Cardiac muscle cell (in vitro differentiated cells and primary cell): ENCODE measurements at regions not wholly inside any gene's neighbourhood (a gene's known extent, or its start where the extent isn't known, plus 50 kb on each side); places are given as distances from the start of the nearest gene placed in this dataset.

Source experiments
- DNase-seq, 2 donors: peaks; one replicate each; pipeline versions ENCODE4 v3.0.0 to v3.0.0-alpha.2; 2010 to 2017; ENCODE audit warnings: low read depth in 1 of 2, low spot score in 1 of 2
- H3K27ac ChIP-seq: fragments of 200-600 bp; sonication (generic); 2 replicates; pipeline ENCODE4 v1.5.1; 2016
- H3K27me3 ChIP-seq: fragments of 200-600 bp; sonication (generic); 2 replicates; pipeline ENCODE4 v1.6.0; 2016; ENCODE audit warnings: control low read depth
- H3K36me3 ChIP-seq: fragments of 200-600 bp; sonication (generic); 2 replicates; pipeline ENCODE4 v1.5.1; 2016; ENCODE audit warnings: control low read depth
- H3K4me1 ChIP-seq: fragments of 200-600 bp; sonication (generic); 2 replicates; pipeline ENCODE4 v1.8.1; 2017; ENCODE audit warnings: low read depth, mild to moderate bottlenecking, mixed run types
- H3K4me3 ChIP-seq: fragments of 200-600 bp; sonication (generic); 2 replicates; pipeline ENCODE4 v1.5.1; 2016; ENCODE audit warnings: mild to moderate bottlenecking
- H3K9me3 ChIP-seq: fragments of 200-600 bp; sonication (generic); 2 replicates; pipeline ENCODE4 v1.5.1; 2017; ENCODE audit warnings: low read depth, mild to moderate bottlenecking, control low read depth
- CTCF ChIP-seq: IDR thresholded peaks from 2 replicates; pipeline ENCODE4 v1.5.1; 2012; ENCODE audit warnings: low read depth, mild to moderate bottlenecking, low read length

GRCh38 chr10:18735711-18736110, 76.5 kb downstream of the ARL5B start:
- Histone ChIP-seq H3K27ac (no peak overlapping the region), H3K4me3 (no peak overlapping the region), H3K27me3 (no peaks in the 10 kb centered on the region), H3K9me3 (no peaks in the 10 kb centered on the region), H3K36me3 (no peaks in the 10 kb centered on the region), H3K4me1 (no peaks in the 10 kb centered on the region)
- no peak for TF ChIP-seq CTCF
- no peak for DNase-seq

GRCh38 chr10:18737236-18737635, 78.0 kb downstream of the ARL5B start:
- Histone ChIP-seq H3K9me3 (no peaks in the 10 kb centered on the region), H3K4me1 (no peaks in the 10 kb centered on the region), H3K36me3 (no peaks in the 10 kb centered on the region), H3K27ac (no peak overlapping the region), H3K4me3 (no peak overlapping the region), H3K27me3 (no peaks in the 10 kb centered on the region)
- no peak for DNase-seq
- TF ChIP-seq CTCF = no peak

- no peak for TF ChIP-seq CTCF
- Histone ChIP-seq H3K27ac (no peak overlapping the region), H3K36me3 (no peaks in the 10 kb centered on the region), H3K4me3 (no peak overlapping the region), H3K9me3 (no peaks in the 10 kb centered on the region), H3K27me3 (no peaks in the 10 kb centered on the region), H3K4me1 (no peaks in the 10 kb centered on the region)
- peak in 1 of 2 donors; percentile 46 for DNase-seq
Observed at GRCh38 chr10:18737841-18738240, 78.6 kb downstream of the ARL5B start.

GRCh38 chr10:18738835-18739234, 79.6 kb downstream of the ARL5B start:
- Histone ChIP-seq H3K4me1 (no peaks in the 10 kb centered on the region), H3K9me3 (no peaks in the 10 kb centered on the region), H3K27me3 (no peaks in the 10 kb centered on the region), H3K27ac (no peak overlapping the region), H3K4me3 (no peak overlapping the region), H3K36me3 (no peaks in the 10 kb centered on the region)
- peak in 1 of 2 donors; percentile 12 for DNase-seq
- no peak for TF ChIP-seq CTCF

GRCh38 chr10:18743926-18744325, 84.7 kb downstream of the ARL5B start:
- H3K36me3 ChIP-seq = no peaks in the 10 kb centered on the region
- DNase-seq = no peak
- no peak for TF ChIP-seq CTCF
- H3K27me3 ChIP-seq = no peaks in the 10 kb centered on the region
- H3K4me3 ChIP-seq = no peak overlapping the region
- H3K27ac ChIP-seq = no peak overlapping the region
- no peaks in the 10 kb centered on the region for H3K9me3 ChIP-seq
- no peaks in the 10 kb centered on the region for H3K4me1 ChIP-seq
